Mucosa of descending colon (tissue), 3 donors: ENCODE measurements at regions not wholly inside any gene's neighbourhood (a gene's known extent, or its start where the extent isn't known, plus 50 kb on each side); places are given as distances from the start of the nearest gene placed in this dataset.

ENCODE experiments used
- ATAC-seq: fragments of 200-7000 bp; cut with Tn5 transposase; one replicate; pipeline ENCODE4 v1.9.1; 2020; ENCODE audit warnings: mild to moderate bottlenecking, moderate library complexity
- DNase-seq, 3 donors: peaks; one replicate each; pipeline ENCODE4 v3.0.0-alpha.2; 2020
- H3K36me3 ChIP-seq: fragments of 200-600 bp; one replicate; pipeline ENCODE4 v1.8.0; 2021; ENCODE audit warnings: low read depth, mild to moderate bottlenecking
- H3K4me1 ChIP-seq: fragments of 200-600 bp; one replicate; pipeline ENCODE4 v1.8.0; 2021; ENCODE audit warnings: low read depth, mild to moderate bottlenecking
- H3K4me3 ChIP-seq: fragments of 200-600 bp; one replicate; pipeline ENCODE4 v1.8.0; 2021; ENCODE audit warnings: mild to moderate bottlenecking
- H3K9me3 ChIP-seq: fragments of 200-600 bp; one replicate; pipeline ENCODE4 v1.8.0; 2021; ENCODE audit warnings: mild to moderate bottlenecking
- intact Hi-C, 2 donors: fragments of 100-400 bp; cut with DNase I in 1 of 2; cut with micrococcal nuclease in 1 of 2; formaldehyde crosslinking; loops; one replicate each; pipeline versions ENCODE4 v1.11.0 to v1.11.1; 2022; cut with DNase I, micrococcal nuclease
- TF ChIP-seq, protein P1 (sequence below): fragments of 200-600 bp; IDR thresholded peaks from one replicate; pipeline ENCODE4 v1.8.0; 2022; ENCODE audit warnings: antibody characterized with exemption, mild to moderate bottlenecking
- donor health status: DM: no; HTN: no; CAD: no; lungs with moderate emphysema.
- donor health status: DM: no; HTN: no; CAD: no.
- donor health status: DM: no; HTN: yes; CAD: no.

- Histone ChIP-seq H3K9me3 (no peaks in the 10 kb centered on the region), H3K36me3 (no peaks in the 10 kb centered on the region), H3K4me1 (no peaks in the 10 kb centered on the region), H3K4me3 (no peak overlapping the region)
- no peak for DNase-seq
- intact Hi-C loops = no loop called here
- no peak for ATAC-seq
- TF ChIP-seq, protein P1, sequence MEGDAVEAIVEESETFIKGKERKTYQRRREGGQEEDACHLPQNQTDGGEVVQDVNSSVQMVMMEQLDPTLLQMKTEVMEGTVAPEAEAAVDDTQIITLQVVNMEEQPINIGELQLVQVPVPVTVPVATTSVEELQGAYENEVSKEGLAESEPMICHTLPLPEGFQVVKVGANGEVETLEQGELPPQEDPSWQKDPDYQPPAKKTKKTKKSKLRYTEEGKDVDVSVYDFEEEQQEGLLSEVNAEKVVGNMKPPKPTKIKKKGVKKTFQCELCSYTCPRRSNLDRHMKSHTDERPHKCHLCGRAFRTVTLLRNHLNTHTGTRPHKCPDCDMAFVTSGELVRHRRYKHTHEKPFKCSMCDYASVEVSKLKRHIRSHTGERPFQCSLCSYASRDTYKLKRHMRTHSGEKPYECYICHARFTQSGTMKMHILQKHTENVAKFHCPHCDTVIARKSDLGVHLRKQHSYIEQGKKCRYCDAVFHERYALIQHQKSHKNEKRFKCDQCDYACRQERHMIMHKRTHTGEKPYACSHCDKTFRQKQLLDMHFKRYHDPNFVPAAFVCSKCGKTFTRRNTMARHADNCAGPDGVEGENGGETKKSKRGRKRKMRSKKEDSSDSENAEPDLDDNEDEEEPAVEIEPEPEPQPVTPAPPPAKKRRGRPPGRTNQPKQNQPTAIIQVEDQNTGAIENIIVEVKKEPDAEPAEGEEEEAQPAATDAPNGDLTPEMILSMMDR = no peak
Measured at GRCh38 chr17:56011406-56012131, 141.7 kb upstream of the ANKFN1 start.

DNA sequence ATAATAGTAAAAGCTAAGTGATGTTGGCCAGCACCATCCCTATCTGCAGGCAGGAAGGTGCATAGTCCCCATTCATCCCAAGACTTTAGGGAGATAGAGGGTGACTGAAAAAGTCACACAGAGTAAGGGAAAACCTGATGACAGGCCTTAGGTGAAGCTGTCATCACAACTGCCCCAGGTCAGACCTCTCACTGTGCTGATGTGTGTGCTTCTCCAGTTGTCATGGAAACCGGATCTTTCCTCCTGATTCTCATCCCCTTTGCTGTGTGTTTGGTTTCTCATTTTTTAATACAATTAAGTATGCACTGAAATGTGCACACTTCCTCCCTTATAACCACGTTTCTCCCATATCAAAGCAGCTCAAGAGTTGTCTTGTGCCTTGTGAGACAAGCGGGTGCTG lies 135.1 kb upstream of the ANKFN1 start:
- no peak for DNase-seq
- intact Hi-C loops = no loop called here
- Histone ChIP-seq H3K4me3 (no peak overlapping the region), H3K9me3 (no peaks in the 10 kb centered on the region), H3K36me3 (no peaks in the 10 kb centered on the region), H3K4me1 (no peaks in the 10 kb centered on the region)
- TF ChIP-seq, protein P1 = no peak
- no peak for ATAC-seq

DNA sequence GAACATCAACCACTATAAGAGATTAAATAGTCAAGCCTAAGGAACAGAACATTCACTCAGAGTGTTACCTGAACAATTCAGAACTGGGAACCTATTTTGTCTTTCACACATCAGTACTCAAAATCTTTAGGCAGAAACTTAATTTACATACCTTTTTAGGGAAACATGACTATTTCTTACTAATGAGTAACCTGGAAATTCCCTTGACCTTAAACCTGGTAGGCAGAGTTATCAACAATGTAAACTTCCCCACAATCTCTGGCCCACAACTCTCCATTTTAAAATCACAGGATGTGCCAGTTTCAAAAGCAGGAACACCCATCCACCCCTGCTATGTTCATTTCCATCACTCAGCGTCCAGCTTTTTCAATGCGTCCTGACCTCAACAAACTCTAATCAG lies 132.9 kb upstream of the ANKFN1 start:
- DNase-seq = no peak
- TF ChIP-seq, protein P1 = no peak
- Histone ChIP-seq H3K4me1 (no peaks in the 10 kb centered on the region), H3K9me3 (no peaks in the 10 kb centered on the region), H3K36me3 (no peaks in the 10 kb centered on the region), H3K4me3 (no peak overlapping the region)
- no peak for ATAC-seq
- intact Hi-C loops = no loop called here

- no peaks in the 10 kb centered on the region for H3K4me1 ChIP-seq
Measured at GRCh38 chr17:56021681-56022190, 131.5 kb upstream of the ANKFN1 start.

DNA sequence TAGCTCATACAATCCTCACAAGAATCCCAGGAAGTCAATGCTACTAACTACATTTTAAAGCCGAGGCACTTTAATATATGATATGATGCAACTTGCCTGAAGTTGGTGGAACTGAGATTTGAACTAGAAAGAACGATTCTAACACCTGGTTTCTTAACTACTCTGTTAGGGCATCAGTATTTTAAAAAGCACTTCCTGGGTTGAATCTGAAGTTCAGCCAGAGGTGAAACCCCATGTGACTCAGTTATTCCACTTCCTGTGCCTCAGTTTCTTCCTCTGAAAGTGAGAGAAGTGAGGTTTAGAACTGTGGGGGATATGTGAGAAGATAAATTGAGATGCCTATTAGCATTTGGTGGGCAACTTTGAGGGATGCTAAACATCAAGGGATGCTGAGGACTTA lies 129.4 kb upstream of the ANKFN1 start:
- no peaks in the 10 kb centered on the region for H3K36me3 ChIP-seq
- intact Hi-C loops = no loop called here
- DNase-seq (no peak), ATAC-seq (no peak)
- no peaks in the 10 kb centered on the region for H3K9me3 ChIP-seq
- TF ChIP-seq, protein P1 = no peak
- H3K4me3 ChIP-seq = no peak overlapping the region
- H3K4me1 ChIP-seq = no peaks in the 10 kb centered on the region

More at GRCh38 chr17:56021681-56022190, 131.5 kb upstream of the ANKFN1 start:
- intact Hi-C loops = no loop called here
- DNase-seq (no peak), ATAC-seq (no peak)
- TF ChIP-seq, protein P1 = no peak
- no peak overlapping the region for H3K4me3 ChIP-seq
- H3K36me3 ChIP-seq = no peaks in the 10 kb centered on the region
- no peaks in the 10 kb centered on the region for H3K9me3 ChIP-seq
